ENCODE measurements at regions not wholly inside any gene's neighbourhood (a gene's known extent, or its start where the extent isn't known, plus 50 kb on each side); places are given as distances from the start of the nearest gene placed in this dataset.

GRCh38 chr4:29581457-29581856 lies 1138.7 kb upstream of the PCDH7 start:
- no peak for DNase-seq
- POLR2A ChIA-PET = no interaction called here

DNA sequence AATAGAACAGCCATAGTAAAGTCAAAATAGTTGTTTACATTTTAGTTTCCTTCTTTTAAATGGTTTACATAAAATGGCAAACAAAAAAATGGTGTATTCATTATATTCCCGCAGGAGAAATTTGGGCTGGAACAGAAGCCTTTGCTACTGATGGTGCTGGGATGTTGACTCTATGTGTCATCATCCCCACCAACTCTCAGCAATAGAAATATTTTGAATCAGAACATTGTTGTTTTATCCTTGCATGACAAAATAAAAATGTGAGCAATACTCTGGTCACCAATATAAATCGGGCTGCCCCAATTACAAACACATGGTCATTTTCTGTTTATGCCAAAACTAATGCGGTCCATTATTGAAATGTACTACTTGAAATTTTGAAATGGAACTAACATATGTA lies 1131.6 kb upstream of the PCDH7 start:
- no peaks in the 10 kb centered on the region for H3K4me1 ChIP-seq (ENCODE audit: control extremely low read depth in 1 of 4, control insufficient read depth in 4 of 4, insufficient read depth in 4 of 4, low read length in 3 of 4)

More at GRCh38 chr4:29581457-29581856, 1138.7 kb upstream of the PCDH7 start:
- Histone ChIP-seq H3K27me3 (replicated peaks in 2 of 5; ENCODE audit: control insufficient read depth in 4 of 5, insufficient read depth in 5 of 5, low read length in 4 of 5) (no peaks in the 10 kb centered on the region), H3K4me3 (ENCODE audit: control insufficient read depth in 1 of 7, extremely low read depth in 1 of 7, insufficient read depth in 4 of 7, low read depth in 2 of 7, low read length in 6 of 7) (no peak overlapping the region), H3K36me3 (ENCODE audit: control insufficient read depth in 4 of 4, insufficient read depth in 4 of 4, low read length in 3 of 4) (no peaks in the 10 kb centered on the region), H3K9me3 (ENCODE audit: control extremely low read depth in 1 of 5, control insufficient read depth in 4 of 5, insufficient read depth in 2 of 5, low read depth in 1 of 5, low read length in 4 of 5) (no peaks in the 10 kb centered on the region), H3K27ac (ENCODE audit: insufficient read depth in 1 of 2, low read depth in 1 of 2, low read length in 2 of 2, poor library complexity in 1 of 2, severe bottlenecking in 2 of 2) (no peak overlapping the region), H3K4me1 (ENCODE audit: control extremely low read depth in 1 of 4, control insufficient read depth in 4 of 4, insufficient read depth in 4 of 4, low read length in 3 of 4) (no peaks in the 10 kb centered on the region)
- 8% methylated on average over 1 of the region's 2 CpGs for WGBS (ENCODE audit: insufficient coverage)
- CTCF ChIA-PET = no interaction called here

GRCh38 chr4:29596228-29596627 lies 1123.9 kb upstream of the PCDH7 start:
- H3K36me3 ChIP-seq (ENCODE audit: control insufficient read depth in 4 of 4, insufficient read depth in 4 of 4, low read length in 3 of 4) = no peaks in the 10 kb centered on the region
- DNase-seq = no peak
- ChIA-PET POLR2A (no interaction called here), CTCF (no interaction called here)
- H3K27ac ChIP-seq (ENCODE audit: insufficient read depth in 1 of 2, low read depth in 1 of 2, low read length in 2 of 2, poor library complexity in 1 of 2, severe bottlenecking in 2 of 2) = no peak overlapping the region
- H3K4me3 ChIP-seq (ENCODE audit: control insufficient read depth in 1 of 7, extremely low read depth in 1 of 7, insufficient read depth in 4 of 7, low read depth in 2 of 7, low read length in 6 of 7) = no peak overlapping the region
- WGBS (ENCODE audit: insufficient coverage) = 100% methylated on average over 1 of the region's 5 CpGs
- H3K4me1 ChIP-seq (ENCODE audit: control extremely low read depth in 1 of 4, control insufficient read depth in 4 of 4, insufficient read depth in 4 of 4, low read length in 3 of 4) = no peaks in the 10 kb centered on the region
- no peaks in the 10 kb centered on the region for H3K9me3 ChIP-seq (ENCODE audit: control extremely low read depth in 1 of 5, control insufficient read depth in 4 of 5, insufficient read depth in 2 of 5, low read depth in 1 of 5, low read length in 4 of 5)
- no peaks in the 10 kb centered on the region for H3K27me3 ChIP-seq (replicated peaks in 2 of 5; ENCODE audit: control insufficient read depth in 4 of 5, insufficient read depth in 5 of 5, low read length in 4 of 5)

More for the DNA sequence above, 1131.6 kb upstream of the PCDH7 start:
- 100% methylated on average over 2 of the region's 3 CpGs for WGBS (ENCODE audit: insufficient coverage)
- no peak for DNase-seq
- no peaks in the 10 kb centered on the region for H3K9me3 ChIP-seq (ENCODE audit: control extremely low read depth in 1 of 5, control insufficient read depth in 4 of 5, insufficient read depth in 2 of 5, low read depth in 1 of 5, low read length in 4 of 5)
- ChIA-PET POLR2A (no interaction called here), CTCF (no interaction called here)
- H3K27ac ChIP-seq (ENCODE audit: insufficient read depth in 1 of 2, low read depth in 1 of 2, low read length in 2 of 2, poor library complexity in 1 of 2, severe bottlenecking in 2 of 2) = no peak overlapping the region
- H3K4me3 ChIP-seq (ENCODE audit: control insufficient read depth in 1 of 7, extremely low read depth in 1 of 7, insufficient read depth in 4 of 7, low read depth in 2 of 7, low read length in 6 of 7) = no peak overlapping the region
- H3K36me3 ChIP-seq (ENCODE audit: control insufficient read depth in 4 of 4, insufficient read depth in 4 of 4, low read length in 3 of 4) = no peaks in the 10 kb centered on the region
- H3K27me3 ChIP-seq (replicated peaks in 2 of 5; ENCODE audit: control insufficient read depth in 4 of 5, insufficient read depth in 5 of 5, low read length in 4 of 5) = no peaks in the 10 kb centered on the region

DNA sequence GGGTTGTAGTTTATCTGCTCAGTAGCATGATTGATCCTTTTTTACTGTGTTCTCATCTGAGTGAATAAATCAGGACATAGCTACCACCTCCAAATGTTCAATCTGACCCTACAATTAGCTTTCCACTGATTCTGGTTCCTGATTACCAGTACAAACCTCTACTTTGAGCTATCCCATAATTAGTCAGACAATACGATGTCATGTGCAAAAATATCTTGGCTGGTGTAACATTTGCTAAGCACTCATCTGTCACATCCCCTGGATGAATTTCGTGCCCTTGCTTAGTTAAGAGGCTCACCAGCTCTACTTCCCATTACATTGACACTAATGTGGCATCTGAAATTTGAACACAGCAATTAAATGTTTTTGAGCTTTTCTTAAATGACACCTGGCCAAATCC lies 1101.0 kb upstream of the PCDH7 start:
- no peaks in the 10 kb centered on the region for H3K36me3 ChIP-seq (ENCODE audit: control insufficient read depth in 4 of 4, insufficient read depth in 4 of 4, low read length in 3 of 4)
- H3K27ac ChIP-seq (ENCODE audit: insufficient read depth in 1 of 2, low read depth in 1 of 2, low read length in 2 of 2, poor library complexity in 1 of 2, severe bottlenecking in 2 of 2) = no peak overlapping the region
- H3K4me3 ChIP-seq (ENCODE audit: control insufficient read depth in 1 of 7, extremely low read depth in 1 of 7, insufficient read depth in 4 of 7, low read depth in 2 of 7, low read length in 6 of 7) = no peak overlapping the region
- ChIA-PET CTCF (no interaction called here), POLR2A (no interaction called here)
- H3K4me1 ChIP-seq (ENCODE audit: control extremely low read depth in 1 of 4, control insufficient read depth in 4 of 4, insufficient read depth in 4 of 4, low read length in 3 of 4) = no peaks in the 10 kb centered on the region
- DNase-seq = no peak
- WGBS (ENCODE audit: insufficient coverage) = 100% methylated on average over 1 of the region's 2 CpGs
- no peaks in the 10 kb centered on the region for H3K9me3 ChIP-seq (ENCODE audit: control extremely low read depth in 1 of 5, control insufficient read depth in 4 of 5, insufficient read depth in 2 of 5, low read depth in 1 of 5, low read length in 4 of 5)
- no peaks in the 10 kb centered on the region for H3K27me3 ChIP-seq (replicated peaks in 2 of 5; ENCODE audit: control insufficient read depth in 4 of 5, insufficient read depth in 5 of 5, low read length in 4 of 5)

- DNase-seq = no peak
- Histone ChIP-seq H3K27ac (ENCODE audit: insufficient read depth in 1 of 2, low read depth in 1 of 2, low read length in 2 of 2, poor library complexity in 1 of 2, severe bottlenecking in 2 of 2) (no peak overlapping the region), H3K36me3 (ENCODE audit: control insufficient read depth in 4 of 4, insufficient read depth in 4 of 4, low read length in 3 of 4) (no peaks in the 10 kb centered on the region), H3K27me3 (replicated peaks in 2 of 5; ENCODE audit: control insufficient read depth in 4 of 5, insufficient read depth in 5 of 5, low read length in 4 of 5) (no peaks in the 10 kb centered on the region), H3K4me1 (ENCODE audit: control extremely low read depth in 1 of 4, control insufficient read depth in 4 of 4, insufficient read depth in 4 of 4, low read length in 3 of 4) (no peaks in the 10 kb centered on the region), H3K4me3 (ENCODE audit: control insufficient read depth in 1 of 7, extremely low read depth in 1 of 7, insufficient read depth in 4 of 7, low read depth in 2 of 7, low read length in 6 of 7) (no peak overlapping the region), H3K9me3 (ENCODE audit: control extremely low read depth in 1 of 5, control insufficient read depth in 4 of 5, insufficient read depth in 2 of 5, low read depth in 1 of 5, low read length in 4 of 5) (no peaks in the 10 kb centered on the region)
- CTCF ChIA-PET = no interaction called here
- WGBS (ENCODE audit: insufficient coverage) = 77% methylated on average over 1 of the region's 2 CpGs
- POLR2A ChIA-PET = no interaction called here
These were observed 1088.0 kb upstream of the PCDH7 start for GRCh38 chr4:29632199-29632598.

GRCh38 chr4:29636961-29637360 lies 1083.2 kb upstream of the PCDH7 start:
- ChIA-PET POLR2A (no interaction called here), CTCF (no interaction called here)
- 88% methylated on average over 2 of the region's 3 CpGs for WGBS (ENCODE audit: insufficient coverage)

GRCh38 chr4:29653221-29653620 lies 1066.9 kb upstream of the PCDH7 start:
- no peaks in the 10 kb centered on the region for H3K9me3 ChIP-seq (ENCODE audit: control extremely low read depth in 1 of 5, control insufficient read depth in 4 of 5, insufficient read depth in 2 of 5, low read depth in 1 of 5, low read length in 4 of 5)
- no peaks in the 10 kb centered on the region for H3K36me3 ChIP-seq (ENCODE audit: control insufficient read depth in 4 of 4, insufficient read depth in 4 of 4, low read length in 3 of 4)
- no peak for DNase-seq
- no peaks in the 10 kb centered on the region for H3K4me1 ChIP-seq (ENCODE audit: control extremely low read depth in 1 of 4, control insufficient read depth in 4 of 4, insufficient read depth in 4 of 4, low read length in 3 of 4)
- CTCF ChIA-PET = no interaction called here
- POLR2A ChIA-PET = no interaction called here
- H3K27me3 ChIP-seq (replicated peaks in 2 of 5; ENCODE audit: control insufficient read depth in 4 of 5, insufficient read depth in 5 of 5, low read length in 4 of 5) = no peaks in the 10 kb centered on the region
- H3K27ac ChIP-seq (ENCODE audit: insufficient read depth in 1 of 2, low read depth in 1 of 2, low read length in 2 of 2, poor library complexity in 1 of 2, severe bottlenecking in 2 of 2) = no peak overlapping the region
- no peak overlapping the region for H3K4me3 ChIP-seq (ENCODE audit: control insufficient read depth in 1 of 7, extremely low read depth in 1 of 7, insufficient read depth in 4 of 7, low read depth in 2 of 7, low read length in 6 of 7)
- 85% methylated on average over 5 of the region's 6 CpGs for WGBS (ENCODE audit: insufficient coverage)

More at GRCh38 chr4:29636961-29637360, 1083.2 kb upstream of the PCDH7 start:
- Histone ChIP-seq H3K9me3 (ENCODE audit: control extremely low read depth in 1 of 5, control insufficient read depth in 4 of 5, insufficient read depth in 2 of 5, low read depth in 1 of 5, low read length in 4 of 5) (no peaks in the 10 kb centered on the region), H3K4me3 (ENCODE audit: control insufficient read depth in 1 of 7, extremely low read depth in 1 of 7, insufficient read depth in 4 of 7, low read depth in 2 of 7, low read length in 6 of 7) (no peak overlapping the region), H3K27ac (ENCODE audit: insufficient read depth in 1 of 2, low read depth in 1 of 2, low read length in 2 of 2, poor library complexity in 1 of 2, severe bottlenecking in 2 of 2) (no peak overlapping the region), H3K27me3 (replicated peaks in 2 of 5; ENCODE audit: control insufficient read depth in 4 of 5, insufficient read depth in 5 of 5, low read length in 4 of 5) (no peaks in the 10 kb centered on the region), H3K36me3 (ENCODE audit: control insufficient read depth in 4 of 4, insufficient read depth in 4 of 4, low read length in 3 of 4) (no peaks in the 10 kb centered on the region), H3K4me1 (ENCODE audit: control extremely low read depth in 1 of 4, control insufficient read depth in 4 of 4, insufficient read depth in 4 of 4, low read length in 3 of 4) (no peaks in the 10 kb centered on the region)
- no peak for DNase-seq
